ENCODE measurements at regions not wholly inside any gene's neighbourhood (a gene's known extent, or its start where the extent isn't known, plus 50 kb on each side); places are given as distances from the start of the nearest gene placed in this dataset.
A peak's percentile ranks its signal among the peaks of the same experiment; 100 is the strongest.

DNA sequence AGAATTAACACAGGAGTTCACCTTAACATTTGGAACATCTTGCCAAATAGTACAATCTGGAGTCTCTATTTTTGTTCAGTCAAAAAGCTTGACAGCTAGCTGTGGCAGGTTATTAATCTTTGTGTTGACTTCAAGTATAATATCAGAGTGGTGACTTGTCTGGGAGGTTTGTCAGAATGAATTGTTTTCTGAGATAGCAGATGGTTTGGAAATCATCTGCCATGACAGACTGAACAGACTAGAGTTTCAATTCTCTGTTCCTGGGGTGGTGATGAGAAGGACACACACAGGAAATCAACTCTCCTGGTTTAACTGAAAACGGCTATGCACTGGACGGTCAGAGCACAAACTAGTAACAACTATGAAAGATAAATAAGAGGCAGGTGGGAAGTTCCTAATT is 203.3 kb upstream of the EMCN start:
- H3K27me3 Mint-ChIP-seq (ENCODE audit: insufficient read depth): no peaks in the 10 kb centered on the region
- Histone ChIP-seq H3K27ac (ENCODE audit: low read depth, low read length) (no peak overlapping the region), H3K9me3 (ENCODE audit: control insufficient read depth, low read length) (peaks cover 5% of the 10 kb centered on the region), H3K9ac (ENCODE audit: extremely low read depth, low read length, poor library complexity, severe bottlenecking) (no peak overlapping the region), H3K27me3 (ENCODE audit: control insufficient read depth, insufficient read depth, low read length, poor library complexity, severe bottlenecking) (no peaks in the 10 kb centered on the region), H3K4me3 (ENCODE audit: low read length) (no peak overlapping the region), H3K36me3 (ENCODE audit: control insufficient read depth, insufficient read depth, low read length) (no peaks in the 10 kb centered on the region), H3K4me1 (ENCODE audit: control insufficient read depth, insufficient read depth, low read length) (no peaks in the 10 kb centered on the region)
- no peaks in the 10 kb centered on the region for H3K36me3 Mint-ChIP-seq (ENCODE audit: low read depth)
- TF ChIP-seq, protein P1, sequence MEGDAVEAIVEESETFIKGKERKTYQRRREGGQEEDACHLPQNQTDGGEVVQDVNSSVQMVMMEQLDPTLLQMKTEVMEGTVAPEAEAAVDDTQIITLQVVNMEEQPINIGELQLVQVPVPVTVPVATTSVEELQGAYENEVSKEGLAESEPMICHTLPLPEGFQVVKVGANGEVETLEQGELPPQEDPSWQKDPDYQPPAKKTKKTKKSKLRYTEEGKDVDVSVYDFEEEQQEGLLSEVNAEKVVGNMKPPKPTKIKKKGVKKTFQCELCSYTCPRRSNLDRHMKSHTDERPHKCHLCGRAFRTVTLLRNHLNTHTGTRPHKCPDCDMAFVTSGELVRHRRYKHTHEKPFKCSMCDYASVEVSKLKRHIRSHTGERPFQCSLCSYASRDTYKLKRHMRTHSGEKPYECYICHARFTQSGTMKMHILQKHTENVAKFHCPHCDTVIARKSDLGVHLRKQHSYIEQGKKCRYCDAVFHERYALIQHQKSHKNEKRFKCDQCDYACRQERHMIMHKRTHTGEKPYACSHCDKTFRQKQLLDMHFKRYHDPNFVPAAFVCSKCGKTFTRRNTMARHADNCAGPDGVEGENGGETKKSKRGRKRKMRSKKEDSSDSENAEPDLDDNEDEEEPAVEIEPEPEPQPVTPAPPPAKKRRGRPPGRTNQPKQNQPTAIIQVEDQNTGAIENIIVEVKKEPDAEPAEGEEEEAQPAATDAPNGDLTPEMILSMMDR (conservative IDR thresholded peaks at IDR 0.05): no peak
- DNase-seq: no peak
- peaks cover 4% of the 10 kb centered on the region for H3K9me3 Mint-ChIP-seq
- 92 to 93% methylated on average over 2 of the region's 2 CpGs for WGBS, 2 experiments (ENCODE audit: insufficient coverage in 1 of 2, insufficient read length in 1 of 2)
- no peaks in the 10 kb centered on the region for H3K4me1 Mint-ChIP-seq
- H3K27ac Mint-ChIP-seq: no peak overlapping the region
- no peak overlapping the region for H3K4me3 Mint-ChIP-seq

DNA sequence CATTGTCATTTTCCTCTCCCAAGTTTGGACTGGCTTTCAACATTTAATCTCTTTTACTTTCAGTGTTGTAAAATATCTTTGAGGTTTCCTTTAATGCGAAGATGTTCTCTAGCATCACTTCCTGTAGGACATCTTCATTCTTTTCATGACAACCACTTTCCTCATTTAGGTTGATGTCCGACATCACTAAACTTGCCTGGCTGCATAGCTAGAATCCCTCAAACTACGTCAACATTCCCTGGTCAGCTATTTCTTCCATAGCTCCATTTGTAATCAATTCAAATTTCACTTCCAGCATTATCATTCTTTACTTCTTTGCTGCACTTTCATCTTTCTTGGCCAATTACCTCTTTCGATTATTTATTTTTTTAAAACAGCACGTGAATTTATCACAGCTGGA is 198.6 kb upstream of the EMCN start:
- H3K9me3 Mint-ChIP-seq: no peaks in the 10 kb centered on the region
- 91 to 93% methylated on average over 4 to 5 of the region's 5 CpGs for WGBS, 2 experiments (ENCODE audit: insufficient coverage in 1 of 2, insufficient read length in 1 of 2)

DNA sequence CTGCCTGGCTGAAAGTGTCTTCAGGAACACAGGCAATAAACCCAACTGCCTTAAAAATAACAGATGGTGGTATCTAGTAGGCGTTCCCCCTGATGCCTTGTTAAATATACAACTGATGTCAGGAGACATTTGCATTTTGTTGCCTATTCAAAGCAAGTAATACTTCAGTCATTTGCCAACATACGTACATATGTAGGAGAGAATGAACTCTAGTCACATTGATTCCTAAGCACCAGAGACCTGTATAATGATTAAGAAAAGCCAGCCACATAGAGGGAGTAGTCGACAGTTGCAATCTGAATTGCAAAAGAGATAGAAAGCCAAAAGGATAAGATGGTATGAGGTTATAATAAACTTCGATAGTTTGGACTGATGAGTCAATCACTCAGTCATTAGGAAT is 191.0 kb upstream of the EMCN start:
- Histone ChIP-seq H3K9ac (ENCODE audit: extremely low read depth, low read length, poor library complexity, severe bottlenecking) (no peak overlapping the region), H3K9me3 (ENCODE audit: control insufficient read depth, low read length) (peaks cover 5% of the 10 kb centered on the region), H3K36me3 (ENCODE audit: control insufficient read depth, insufficient read depth, low read length) (no peaks in the 10 kb centered on the region), H3K27me3 (ENCODE audit: control insufficient read depth, insufficient read depth, low read length, poor library complexity, severe bottlenecking) (no peaks in the 10 kb centered on the region), H3K4me1 (ENCODE audit: control insufficient read depth, insufficient read depth, low read length) (peaks cover 4% of the 10 kb centered on the region), H3K4me3 (ENCODE audit: low read length) (peak overlapping the region; percentile 33), H3K27ac (ENCODE audit: low read depth, low read length) (no peak overlapping the region)
- no peak overlapping the region for H3K4me3 Mint-ChIP-seq
- TF ChIP-seq, protein P1 (conservative IDR thresholded peaks at IDR 0.05): no peak
- no peaks in the 10 kb centered on the region for H3K9me3 Mint-ChIP-seq
- WGBS, 2 experiments (ENCODE audit: insufficient coverage in 1 of 2, insufficient read length in 1 of 2): 97% methylated on average over 4 of the region's 4 CpGs
- H3K36me3 Mint-ChIP-seq (ENCODE audit: low read depth): no peaks in the 10 kb centered on the region
- DNase-seq: no peak
- no peaks in the 10 kb centered on the region for H3K27me3 Mint-ChIP-seq (ENCODE audit: insufficient read depth)
- H3K4me1 Mint-ChIP-seq: peaks cover 3% of the 10 kb centered on the region
- H3K27ac Mint-ChIP-seq: no peak overlapping the region

More for the DNA sequence above, 198.6 kb upstream of the EMCN start:
- Histone ChIP-seq H3K9ac (ENCODE audit: extremely low read depth, low read length, poor library complexity, severe bottlenecking) (no peak overlapping the region), H3K4me1 (ENCODE audit: control insufficient read depth, insufficient read depth, low read length) (no peaks in the 10 kb centered on the region), H3K27me3 (ENCODE audit: control insufficient read depth, insufficient read depth, low read length, poor library complexity, severe bottlenecking) (no peaks in the 10 kb centered on the region), H3K36me3 (ENCODE audit: control insufficient read depth, insufficient read depth, low read length) (no peaks in the 10 kb centered on the region), H3K9me3 (ENCODE audit: control insufficient read depth, low read length) (no peaks in the 10 kb centered on the region), H3K27ac (ENCODE audit: low read depth, low read length) (no peak overlapping the region), H3K4me3 (ENCODE audit: low read length) (no peak overlapping the region)
- H3K4me3 Mint-ChIP-seq: no peak overlapping the region
- DNase-seq: no peak
- H3K4me1 Mint-ChIP-seq: no peaks in the 10 kb centered on the region
- H3K27ac Mint-ChIP-seq: no peak overlapping the region
- no peaks in the 10 kb centered on the region for H3K36me3 Mint-ChIP-seq (ENCODE audit: low read depth)
- TF ChIP-seq, protein P1 (conservative IDR thresholded peaks at IDR 0.05): no peak
- no peaks in the 10 kb centered on the region for H3K27me3 Mint-ChIP-seq (ENCODE audit: insufficient read depth)

Measured in endodermal cell (in vitro differentiated cells).